Glomerular endothelial cell (primary cell): ENCODE measurements at regions not wholly inside any gene's neighbourhood (a gene's known extent, or its start where the extent isn't known, plus 50 kb on each side); places are given as distances from the start of the nearest gene placed in this dataset.
"Not testable (repeated sequence)": the region's sequence is repeated elsewhere in the genome, so short reads cannot be mapped to it uniquely, and the experiment has no call there.

ENCODE experiments used
- DNase-seq: peaks from one replicate; pipeline ENCODE4 v3.0.0-alpha.2; 2011; ENCODE audit warnings: low read depth, low spot score; ENCODE audit errors: extremely low read depth

GRCh38 chr5:92758552-92758951, 822.5 kb downstream of the NR2F1-AS1 start:
- no peak for DNase-seq

- DNase-seq: no peak
These were observed 831.1 kb downstream of the NR2F1-AS1 start for GRCh38 chr5:92749943-92750342.

- no peak for DNase-seq
These were observed 832.8 kb downstream of the NR2F1-AS1 start for GRCh38 chr5:92748072-92748676.

- DNase-seq: no peak
These were observed 839.1 kb downstream of the NR2F1-AS1 start for GRCh38 chr5:92741906-92742305.

GRCh38 chr5:92734211-92734940, 846.6 kb downstream of the NR2F1-AS1 start:
- no peak for DNase-seq

GRCh38 chr5:92730486-92730885, 850.5 kb downstream of the NR2F1-AS1 start:
- no peak for DNase-seq

GRCh38 chr5:92729088-92729487, 851.9 kb downstream of the NR2F1-AS1 start:
- no peak for DNase-seq

GRCh38 chr5:92715946-92716520, 865.0 kb downstream of the NR2F1-AS1 start:
- no peak for DNase-seq

GRCh38 chr5:92713826-92714225, 867.2 kb downstream of the NR2F1-AS1 start:
- no peak for DNase-seq

- DNase-seq: no peak
These were observed 867.7 kb downstream of the NR2F1-AS1 start for GRCh38 chr5:92713335-92713743.

- no peak for DNase-seq
These were observed 869.1 kb downstream of the NR2F1-AS1 start for GRCh38 chr5:92711956-92712355.

- DNase-seq: no peak
These were observed 876.4 kb downstream of the NR2F1-AS1 start for GRCh38 chr5:92704590-92704989.

GRCh38 chr5:92703976-92704375, 877.0 kb downstream of the NR2F1-AS1 start:
- DNase-seq: no peak

- no peak for DNase-seq
These were observed 885.7 kb downstream of the NR2F1-AS1 start for GRCh38 chr5:92695123-92696003.

- DNase-seq: no peak
These were observed 887.0 kb downstream of the NR2F1-AS1 start for GRCh38 chr5:92694067-92694466.

GRCh38 chr5:92691955-92692354, 889.1 kb downstream of the NR2F1-AS1 start:
- not testable (repeated sequence) for DNase-seq

- DNase-seq: no peak
These were observed 892.9 kb downstream of the NR2F1-AS1 start for GRCh38 chr5:92687821-92688722.

GRCh38 chr5:92678640-92679039, 902.4 kb downstream of the NR2F1-AS1 start:
- DNase-seq: no peak

GRCh38 chr5:92676215-92677165, 904.5 kb downstream of the NR2F1-AS1 start:
- DNase-seq: no peak
